ENCODE measurements at regions not wholly inside any gene's neighbourhood (a gene's known extent, or its start where the extent isn't known, plus 50 kb on each side); places are given as distances from the start of the nearest gene placed in this dataset.
"Not testable (repeated sequence)": the region's sequence is repeated elsewhere in the genome, so short reads cannot be mapped to it uniquely, and the experiment has no call there.

- peaks cover 2% of the 10 kb centered on the region for H3K4me1 ChIP-seq
- intact Hi-C loops (cut with DNase I; ENCODE audit: low total_unique reads) = no loop called here
- no peaks in the 10 kb centered on the region for H3K36me3 ChIP-seq (ENCODE audit: low read depth, missing control alignments)
- 74 to 86% methylated on average over 3 to 9 of the region's 9 CpGs for WGBS, 2 donors
- no peak for DNase-seq
- H3K9me3 ChIP-seq = no peaks in the 10 kb centered on the region
- H3K27ac ChIP-seq = no peak overlapping the region
- H3K27me3 ChIP-seq = no peaks in the 10 kb centered on the region
- TF ChIP-seq POLR2A (IDR thresholded peaks at IDR 0.05) (no peak), CTCF (IDR thresholded peaks at IDR 0.05) (no peak)
- H3K4me3 ChIP-seq = no peak overlapping the region
These were observed 50.7 kb upstream of the TAC4 start for GRCh38 chr17:49898366-49899190.

GRCh38 chr17:49899191-49899485 lies 51.3 kb upstream of the TAC4 start:
- DNase-seq = no peak
- Histone ChIP-seq H3K27me3 (no peaks in the 10 kb centered on the region), H3K9me3 (no peaks in the 10 kb centered on the region), H3K4me3 (no peak overlapping the region), H3K36me3 (ENCODE audit: low read depth, missing control alignments) (no peaks in the 10 kb centered on the region), H3K27ac (no peak overlapping the region), H3K4me1 (peaks cover 2% of the 10 kb centered on the region)
- intact Hi-C loops (cut with DNase I; ENCODE audit: low total_unique reads) = no loop called here
- WGBS, 2 donors = 58 to 86% methylated on average over 2 of the region's 2 CpGs
- no peak for TF ChIP-seq CTCF (IDR thresholded peaks at IDR 0.05)
- no peak for TF ChIP-seq POLR2A (IDR thresholded peaks at IDR 0.05)

GRCh38 chr17:49899588-49899987 lies 51.7 kb upstream of the TAC4 start:
- H3K4me1 ChIP-seq = peaks cover 2% of the 10 kb centered on the region
- no peak for DNase-seq
- H3K27me3 ChIP-seq = no peaks in the 10 kb centered on the region
- no peak overlapping the region for H3K4me3 ChIP-seq
- no peaks in the 10 kb centered on the region for H3K36me3 ChIP-seq (ENCODE audit: low read depth, missing control alignments)
- no peak overlapping the region for H3K27ac ChIP-seq
- intact Hi-C loops (cut with DNase I; ENCODE audit: low total_unique reads) = no loop called here
- H3K9me3 ChIP-seq = no peaks in the 10 kb centered on the region
- TF ChIP-seq CTCF (IDR thresholded peaks at IDR 0.05) (no peak), POLR2A (IDR thresholded peaks at IDR 0.05) (no peak)
- 14 to 93% methylated on average over 1 of the region's 1 CpG for WGBS, 2 donors

GRCh38 chr17:49900801-49901200 lies 52.9 kb upstream of the TAC4 start:
- H3K4me3 ChIP-seq; H3K36me3 ChIP-seq (ENCODE audit: low read depth, missing control alignments); H3K9me3 ChIP-seq; intact Hi-C loops (cut with DNase I; ENCODE audit: low total_unique reads); H3K27me3 ChIP-seq; H3K27ac ChIP-seq; DNase-seq; H3K4me1 ChIP-seq: not testable (repeated sequence)
- WGBS, 2 donors = 91 to 93% methylated on average over 5 of the region's 5 CpGs

GRCh38 chr17:49901460-49902331 lies 53.8 kb upstream of the TAC4 start:
- 13 to 53% methylated on average over 6 to 39 of the region's 47 CpGs for WGBS, 2 donors
- TF ChIP-seq CTCF (IDR thresholded peaks at IDR 0.05) (no peak), POLR2A (IDR thresholded peaks at IDR 0.05) (no peak)
- DNase-seq = no peak
- H3K4me1 ChIP-seq = peaks cover 2% of the 10 kb centered on the region
- no peak overlapping the region for H3K27ac ChIP-seq
- no peaks in the 10 kb centered on the region for H3K9me3 ChIP-seq
- peak overlapping the region in 1 of 2 donors; percentile 26 for H3K4me3 ChIP-seq
- no peaks in the 10 kb centered on the region for H3K27me3 ChIP-seq
- intact Hi-C loops (cut with DNase I; ENCODE audit: low total_unique reads) = no loop called here
- H3K36me3 ChIP-seq (ENCODE audit: low read depth, missing control alignments) = no peaks in the 10 kb centered on the region

Measured in testis (tissue), 2 donors.